H1 (cell line): ENCODE measurements at regions not wholly inside any gene's neighbourhood (a gene's known extent, or its start where the extent isn't known, plus 50 kb on each side); places are given as distances from the start of the nearest gene placed in this dataset.

Experiments used
- CTCF ChIA-PET: fragments of 300-600 bp; sonication (Branson Sonifier 250); formaldehyde crosslinking; loops from one replicate; lab custom pipeline; 2021; ENCODE audit not compliant: partially characterized antibody; lab: Charles Lee
- POLR2A ChIA-PET: fragments of 300-600 bp; sonication (Branson Sonifier 250); formaldehyde crosslinking; loops from one replicate; lab custom pipeline; 2021; ENCODE audit warnings: inconsistent platforms; ENCODE audit not compliant: partially characterized antibody; lab: Charles Lee
- DNase-seq, 2 experiments: peaks; one replicate each; pipeline versions ENCODE4 v3.0.0 to v3.0.0-alpha.2; 2010 to 2022; ENCODE audit warnings: low spot score in 2 of 2, low read depth in 1 of 2, mixed read lengths in 1 of 2
- FAIRE-seq: peaks from 2 replicates; lab custom pipeline; 2011; peaks lifted over from hg19 to GRCh38; lab: Jason Lieb, UNC
- H2AFZ ChIP-seq: 2 replicates; pipeline ENCODE4 v1.8.1; 2012; ENCODE audit warnings: low read length, inconsistent platforms
- H2AK5ac ChIP-seq: 2 replicates; pipeline ENCODE4 v1.6.1; 2013; ENCODE audit warnings: low read depth, low read length
- H2BK120ac ChIP-seq: replicated peaks from 2 replicates; pipeline ENCODE3; 2013; ENCODE audit warnings: low read depth, low read length, inconsistent platforms
- H2BK12ac ChIP-seq: 2 replicates; pipeline ENCODE4 v1.6.1; 2013; ENCODE audit warnings: low read depth, low read length
- H2BK15ac ChIP-seq: 2 replicates; pipeline ENCODE4 v1.6.1; 2013; ENCODE audit warnings: low read length
- H2BK20ac ChIP-seq: 2 replicates; pipeline ENCODE4 v1.6.1; 2013; ENCODE audit warnings: low read length
- H2BK5ac ChIP-seq: 2 replicates; pipeline ENCODE4 v1.6.1; 2013; ENCODE audit warnings: low read depth, low read length
- H3K14ac ChIP-seq: 2 replicates; pipeline ENCODE4 v1.6.1; 2013; ENCODE audit warnings: inconsistent platforms; ENCODE audit not compliant: insufficient read length
- H3K18ac ChIP-seq: 2 replicates; pipeline ENCODE4 v1.6.1; 2013; ENCODE audit warnings: low read length; ENCODE audit errors: extremely low read depth
- H3K23ac ChIP-seq: 2 replicates; pipeline ENCODE4 v1.6.1; 2013; ENCODE audit warnings: inconsistent platforms; ENCODE audit not compliant: insufficient read length
- H3K23me2 ChIP-seq: 2 replicates; pipeline ENCODE4 v1.6.1; 2013; ENCODE audit warnings: low read depth, low read length
- H3K27ac ChIP-seq: 2 replicates; pipeline ENCODE4 v1.6.1; 2011; ENCODE audit warnings: low read depth, low read length, inconsistent platforms
- H3K27me3 ChIP-seq, 4 experiments: replicated peaks in 1 of 4; 1 replicate in 1 of 4; 2 replicates in 3 of 4; pipeline versions ENCODE4 v1.6.1 to v1.8.1; 2011 to 2013; ENCODE audit warnings: low read length in 3 of 4, mild to moderate bottlenecking in 3 of 4, inconsistent platforms in 2 of 4, mixed read lengths in 2 of 4, moderate library complexity in 1 of 4; ENCODE audit not compliant: control insufficient read depth in 3 of 4, insufficient read depth in 3 of 4; ENCODE audit errors: extremely low read depth in 1 of 4
- H3K36me3 ChIP-seq, 4 experiments: 2 replicates each; pipeline versions ENCODE4 v1.6.1 to v1.8.1; 2011 to 2013; ENCODE audit warnings: mild to moderate bottlenecking in 4 of 4, low read length in 3 of 4, moderate library complexity in 2 of 4, control low read depth in 1 of 4, inconsistent platforms in 1 of 4; ENCODE audit not compliant: insufficient read depth in 4 of 4, control insufficient read depth in 2 of 4
- H3K4ac ChIP-seq: replicated peaks from 2 replicates; pipeline ENCODE3; 2013; ENCODE audit warnings: low read length, low read depth, mixed read lengths, inconsistent platforms; ENCODE audit not compliant: insufficient read length
- H3K4me1 ChIP-seq, 4 experiments: replicated peaks in 1 of 4; 1 replicate in 1 of 4; 2 replicates in 3 of 4; pipeline versions ENCODE4 v1.6.1 to v1.8.1; 2011 to 2013; ENCODE audit warnings: low read length in 3 of 4, inconsistent platforms in 2 of 4, mixed read lengths in 1 of 4; ENCODE audit not compliant: insufficient read depth in 4 of 4, control insufficient read depth in 3 of 4
- H3K4me2 ChIP-seq, 2 experiments: 2 replicates each; pipeline versions ENCODE4 v1.6.1 to v1.8.1; 2011 to 2013; ENCODE audit warnings: low read depth in 2 of 2, low read length in 2 of 2, control low read depth in 1 of 2, inconsistent platforms in 1 of 2, mild to moderate bottlenecking in 1 of 2; ENCODE audit not compliant: insufficient read depth in 1 of 2
- H3K4me3 ChIP-seq, 4 experiments: fragments of 200-600, 300-600 bp in 1 of 4; sonication (generic), shearing (Covaris generic), sonication (Bioruptor Twin) in 1 of 4; 2 replicates each; pipeline versions ENCODE4 v1.5.1 to v1.8.1; 2011 to 2016; ENCODE audit warnings: low read length in 4 of 4, low read depth in 3 of 4, control low read depth in 2 of 4, inconsistent platforms in 2 of 4, mild to moderate bottlenecking in 2 of 4, mixed read lengths in 1 of 4, moderate library complexity in 1 of 4; ENCODE audit not compliant: insufficient read depth in 2 of 4; ENCODE audit errors: extremely low read depth in 1 of 4
- H3K56ac ChIP-seq: replicated peaks from 2 replicates; pipeline ENCODE3; 2013; ENCODE audit warnings: low read depth, mild to moderate bottlenecking, mixed read lengths, low read length, inconsistent platforms; ENCODE audit not compliant: insufficient read length
- H3K79me1 ChIP-seq: 2 replicates; pipeline ENCODE4 v1.6.1; 2013; ENCODE audit warnings: low read depth, low read length, control low read depth
- H3K79me2 ChIP-seq, 2 experiments: 2 replicates each; pipeline versions ENCODE4 v1.6.1 to v1.8.1; 2012 to 2013; ENCODE audit warnings: low read length in 2 of 2, mild to moderate bottlenecking in 2 of 2, inconsistent platforms in 1 of 2; ENCODE audit not compliant: insufficient read depth in 2 of 2, control insufficient read depth in 1 of 2
- H3K9ac ChIP-seq, 4 experiments: replicated peaks in 1 of 4; 1 replicate in 1 of 4; 2 replicates in 3 of 4; pipeline versions ENCODE4 v1.6.1 to v1.8.1; 2011 to 2013; ENCODE audit warnings: low read depth in 3 of 4, low read length in 3 of 4, control low read depth in 2 of 4, mild to moderate bottlenecking in 2 of 4, moderate library complexity in 2 of 4, inconsistent platforms in 1 of 4; ENCODE audit errors: extremely low read depth in 1 of 4
- H3K9me3 ChIP-seq, 2 experiments: 2 replicates each; pipeline versions ENCODE4 v1.6.1 to v1.8.1; 2012 to 2013; ENCODE audit warnings: mild to moderate bottlenecking in 2 of 2, moderate library complexity in 2 of 2, control low read depth in 1 of 2, inconsistent platforms in 1 of 2, low read depth in 1 of 2, low read length in 1 of 2, mixed read lengths in 1 of 2; ENCODE audit not compliant: insufficient read depth in 2 of 2
- H4K20me1 ChIP-seq, 2 experiments: replicated peaks in 1 of 2; 2 replicates each; pipeline versions ENCODE3 to v1.8.1; 2011 to 2013; ENCODE audit warnings: inconsistent platforms in 2 of 2, low read length in 2 of 2, mild to moderate bottlenecking in 1 of 2; ENCODE audit not compliant: insufficient read depth in 2 of 2, control insufficient read depth in 1 of 2
- H4K5ac ChIP-seq: 2 replicates; pipeline ENCODE4 v1.6.1; 2013; ENCODE audit warnings: low read length, low read depth, mixed read lengths, inconsistent platforms; ENCODE audit not compliant: insufficient read length
- H4K8ac ChIP-seq: 2 replicates; pipeline ENCODE4 v1.8.0; 2013; ENCODE audit warnings: mild to moderate bottlenecking, moderate library complexity, low read length, inconsistent platforms; ENCODE audit not compliant: insufficient read depth; ENCODE audit errors: extremely low read depth
- H4K91ac ChIP-seq: replicated peaks from 2 replicates; pipeline ENCODE3; 2013; ENCODE audit warnings: low read length, mixed read lengths, inconsistent platforms; ENCODE audit not compliant: insufficient read length
- ATF3 ChIP-seq: IDR thresholded peaks from 2 replicates; pipeline ENCODE4 v1.6.1; 2011; ENCODE audit warnings: low read depth, mild to moderate bottlenecking, low read length; ENCODE audit not compliant: insufficient read depth
- BCL11A ChIP-seq, 2 experiments: IDR thresholded peaks; one replicate each; pipeline ENCODE4 v1.6.1; 2011; ENCODE audit warnings: low read depth in 2 of 2, low read length in 2 of 2, mild to moderate bottlenecking in 2 of 2
- CBX5 ChIP-seq: fragments of 300-800, 300-1000 bp; sonication (generic); IDR thresholded peaks from 2 replicates; pipeline ENCODE4 v1.7.1; 2016; ENCODE audit warnings: antibody characterized with exemption, low read length, low read depth
- CHD1 ChIP-seq: IDR thresholded peaks from 2 replicates; pipeline ENCODE4 v1.6.1; 2012; ENCODE audit warnings: low read depth, low read length, improper control_type of control experiment
- CREB1 ChIP-seq: IDR thresholded peaks from 2 replicates; pipeline ENCODE4 v1.6.1; 2012; ENCODE audit warnings: inconsistent platforms
- NANOG ChIP-seq: IDR thresholded peaks from 2 replicates; pipeline ENCODE4 v1.6.1; 2011; ENCODE audit warnings: low read length, low read depth, mild to moderate bottlenecking, inconsistent platforms; ENCODE audit not compliant: insufficient read depth, poor library complexity, severe bottlenecking
- PHF8 ChIP-seq: fragments of 200-600 bp; sonication (generic); conservative IDR thresholded peaks from 2 replicates; pipeline ENCODE4 v1.7.1; 2012; ENCODE audit warnings: low read depth, mild to moderate bottlenecking, inconsistent platforms, low read length, moderate library complexity
- POLR2AphosphoS5 ChIP-seq: IDR thresholded peaks from 2 replicates; pipeline ENCODE4 v1.6.1; 2011; ENCODE audit warnings: low read depth, low read length
- RXRA ChIP-seq: IDR thresholded peaks from 2 replicates; pipeline ENCODE4 v1.6.1; 2011; ENCODE audit warnings: low read depth, mild to moderate bottlenecking, low read length, moderate library complexity; ENCODE audit not compliant: insufficient read depth
- SP4 ChIP-seq: IDR thresholded peaks from 2 replicates; pipeline ENCODE4 v1.6.1; 2012; ENCODE audit warnings: low read length, inconsistent platforms
- SRF ChIP-seq: IDR thresholded peaks from 2 replicates; pipeline ENCODE4 v1.6.1; 2011; ENCODE audit warnings: mild to moderate bottlenecking, low read depth, low read length, moderate library complexity
- TEAD4 ChIP-seq: IDR thresholded peaks from 2 replicates; pipeline ENCODE4 v1.6.1; 2012; ENCODE audit warnings: low read depth, low read length, inconsistent platforms, mixed read lengths
- ZNF274 ChIP-seq: IDR thresholded peaks from 2 replicates; pipeline ENCODE4 v1.7.0; 2012; ENCODE audit warnings: low read length, borderline replicate concordance; ENCODE audit errors: extremely low read depth
- WGBS, 2 experiments: shearing (Covaris generic) in 1 of 2; methylation state at CpG; one replicate each; pipeline versions ENCODE4 v1.1.6 to v1.1.7; 2013 to 2015; ENCODE audit warnings: low lambda C conversion rate in 2 of 2, mixed read lengths in 2 of 2, inconsistent platforms in 1 of 2, low coverage in 1 of 2, missing lambda C conversion rate in 1 of 2; ENCODE audit not compliant: insufficient replicate concordance in 2 of 2, insufficient coverage in 1 of 2, insufficient read length in 1 of 2; ENCODE audit errors: extremely low coverage in 1 of 2, missing lambda C conversion rate in 1 of 2; 5-methylcytosine and 5-hydroxymethylcytosine counted together
- TF ChIP-seq, protein P1 (sequence below): IDR thresholded peaks from 2 replicates; pipeline ENCODE4 v1.6.1; 2012; ENCODE audit warnings: low read length, inconsistent platforms

DNA sequence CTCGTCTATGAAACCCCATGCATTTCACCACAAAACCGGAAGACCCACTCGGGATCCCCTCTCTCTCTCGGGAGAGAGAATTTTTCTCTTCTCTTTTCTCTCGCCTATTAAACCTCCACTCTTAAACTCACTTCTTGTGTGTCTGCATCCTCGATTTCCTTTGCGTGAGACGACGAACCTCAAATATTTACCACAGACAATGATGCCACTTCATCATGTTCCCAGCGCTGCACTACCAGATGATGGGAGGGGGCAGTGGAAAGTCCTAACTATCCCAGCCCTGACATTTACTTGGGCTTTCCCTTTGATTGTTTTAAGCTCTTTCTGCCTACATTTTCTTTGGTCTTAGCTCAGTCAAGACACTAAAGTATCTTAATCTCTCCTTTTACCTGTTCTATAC is 906.7 kb downstream of the GRID1 start:
- Histone ChIP-seq H3K4me2 (no peak overlapping the region), H3K79me2 (no peaks in the 10 kb centered on the region), H2AFZ (0 out of 2 replicates have a peak overlapping the region, but pooled peaks have one; percentile 39), H4K91ac (no peak overlapping the region), H4K8ac (no peak overlapping the region), H3K18ac (no peak overlapping the region), H3K79me1 (no peaks in the 10 kb centered on the region), H3K4ac (no peak overlapping the region), H2BK15ac (no peak overlapping the region), H3K27ac (no peak overlapping the region), H2BK12ac (no peak overlapping the region), H2BK20ac (no peak overlapping the region), H4K5ac (no peak overlapping the region), H3K4me1 (no peaks in the 10 kb centered on the region), H4K20me1 (no peaks in the 10 kb centered on the region), H2AK5ac (no peak overlapping the region), H3K23ac (no peak overlapping the region), H3K4me3 (no peak overlapping the region), H2BK5ac (no peak overlapping the region), H2BK120ac (no peak overlapping the region), H3K36me3 (no peaks in the 10 kb centered on the region), H3K27me3 (no peaks in the 10 kb centered on the region), H3K56ac (no peak overlapping the region), H3K9me3 (no peaks in the 10 kb centered on the region), H3K14ac (no peak overlapping the region), H3K23me2 (no peaks in the 10 kb centered on the region), H3K9ac (no peak overlapping the region)
- ChIA-PET POLR2A (no interaction called here), CTCF (no interaction called here)
- FAIRE-seq (no peak), DNase-seq (no peak)
- 89% methylated on average over 10 of the region's 10 CpGs; no CpG with 5 or more reads in 1 of the 2 experiments for WGBS, 2 experiments
- TF ChIP-seq CBX5: no peak
- no peak for TF ChIP-seq SRF
- TF ChIP-seq PHF8: no peak
- TF ChIP-seq RXRA: no peak
- TF ChIP-seq TEAD4: no peak
- TF ChIP-seq SP4: no peak
- TF ChIP-seq BCL11A (IDR thresholded peaks at IDR 0.05; ENCODE audit: low read depth in 2 of 2, low read length in 2 of 2): no peak
- no peak for TF ChIP-seq CREB1
- TF ChIP-seq CHD1: no peak
- no peak for TF ChIP-seq NANOG
- TF ChIP-seq, protein P1, sequence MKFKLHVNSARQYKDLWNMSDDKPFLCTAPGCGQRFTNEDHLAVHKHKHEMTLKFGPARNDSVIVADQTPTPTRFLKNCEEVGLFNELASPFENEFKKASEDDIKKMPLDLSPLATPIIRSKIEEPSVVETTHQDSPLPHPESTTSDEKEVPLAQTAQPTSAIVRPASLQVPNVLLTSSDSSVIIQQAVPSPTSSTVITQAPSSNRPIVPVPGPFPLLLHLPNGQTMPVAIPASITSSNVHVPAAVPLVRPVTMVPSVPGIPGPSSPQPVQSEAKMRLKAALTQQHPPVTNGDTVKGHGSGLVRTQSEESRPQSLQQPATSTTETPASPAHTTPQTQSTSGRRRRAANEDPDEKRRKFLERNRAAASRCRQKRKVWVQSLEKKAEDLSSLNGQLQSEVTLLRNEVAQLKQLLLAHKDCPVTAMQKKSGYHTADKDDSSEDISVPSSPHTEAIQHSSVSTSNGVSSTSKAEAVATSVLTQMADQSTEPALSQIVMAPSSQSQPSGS: no peak
- no peak for TF ChIP-seq ZNF274
- TF ChIP-seq ATF3: no peak
- no peak for TF ChIP-seq POLR2AphosphoS5
